SJCRH30 (cell line): ENCODE measurements at regions not wholly inside any gene's neighbourhood (a gene's known extent, or its start where the extent isn't known, plus 50 kb on each side); places are given as distances from the start of the nearest gene placed in this dataset.
"Not testable (repeated sequence)": the region's sequence is repeated elsewhere in the genome, so short reads cannot be mapped to it uniquely, and the experiment has no call there.

Source experiments
- DNase-seq, 2 experiments: peaks; one replicate each; pipeline ENCODE4 v3.0.0-alpha.2; 2015 to 2020
- H3K27ac ChIP-seq: fragments of 250-450 bp; sonication (Bioruptor Pico); 2 replicates; pipeline ENCODE4 v1.5.1; 2020; ENCODE audit warnings: mild to moderate bottlenecking, moderate library complexity
- H3K27me3 ChIP-seq: fragments of 250-450 bp; sonication (Bioruptor Pico); 2 replicates; pipeline ENCODE4 v1.5.1; 2020; ENCODE audit warnings: mild to moderate bottlenecking, moderate library complexity
- H3K36me3 ChIP-seq: fragments of 250-450 bp; sonication (Bioruptor Pico); 2 replicates; pipeline ENCODE4 v1.5.1; 2020; ENCODE audit warnings: mild to moderate bottlenecking, moderate library complexity
- H3K4me1 ChIP-seq: fragments of 250-450 bp; sonication (Bioruptor Pico); 2 replicates; pipeline ENCODE4 v1.5.1; 2020; ENCODE audit warnings: mild to moderate bottlenecking, moderate library complexity
- H3K4me3 ChIP-seq: fragments of 250-450 bp; sonication (Bioruptor Pico); 2 replicates; pipeline ENCODE4 v1.5.1; 2020; ENCODE audit warnings: mild to moderate bottlenecking, moderate library complexity
- H3K9me3 ChIP-seq: fragments of 250-450 bp; sonication (Bioruptor Pico); replicated peaks from 2 replicates; pipeline ENCODE4 v1.5.1; 2020; ENCODE audit warnings: mild to moderate bottlenecking, moderate library complexity

GRCh38 chr16:54985156-54985555 lies 54.5 kb downstream of the IRX5 start:
- no peak for DNase-seq
- Histone ChIP-seq H3K4me1 (peaks cover 11% of the 10 kb centered on the region; the same call in 1 of the 2 replicates), H3K27ac (no peak overlapping the region), H3K4me3 (no peak overlapping the region), H3K9me3 (no peaks in the 10 kb centered on the region), H3K27me3 (peaks cover 12% of the 10 kb centered on the region; the same call in 1 of the 2 replicates), H3K36me3 (no peaks in the 10 kb centered on the region)

GRCh38 chr16:54985668-54986067 lies 55.0 kb downstream of the IRX5 start:
- H3K4me3 ChIP-seq = no peak overlapping the region
- H3K36me3 ChIP-seq = no peaks in the 10 kb centered on the region
- peaks cover 12% of the 10 kb centered on the region; the same call in 1 of the 2 replicates for H3K27me3 ChIP-seq
- peaks cover 8% of the 10 kb centered on the region; the same call in 1 of the 2 replicates for H3K4me1 ChIP-seq
- H3K27ac ChIP-seq = no peak overlapping the region
- H3K9me3 ChIP-seq = no peaks in the 10 kb centered on the region
- no peak for DNase-seq

- no peak for DNase-seq
- Histone ChIP-seq H3K4me1 (0 out of 2 replicates have a peak, but pooled peaks cover 2% of the 10 kb centered on the region), H3K4me3 (no peak overlapping the region), H3K27ac (no peak overlapping the region), H3K36me3 (no peaks in the 10 kb centered on the region), H3K27me3 (peaks cover 12% of the 10 kb centered on the region; the same call in 1 of the 2 replicates), H3K9me3 (no peaks in the 10 kb centered on the region)
These were observed 55.7 kb downstream of the IRX5 start for GRCh38 chr16:54986409-54986808.

- Histone ChIP-seq H3K9me3 (no peaks in the 10 kb centered on the region), H3K4me3 (no peak overlapping the region), H3K36me3 (no peaks in the 10 kb centered on the region), H3K27ac (no peak overlapping the region), H3K4me1 (0 out of 2 replicates have a peak, but pooled peaks cover 2% of the 10 kb centered on the region), H3K27me3 (peaks cover 12% of the 10 kb centered on the region; the same call in 1 of the 2 replicates)
- no peak for DNase-seq
These were observed 56.4 kb downstream of the IRX5 start for GRCh38 chr16:54987081-54987480.

GRCh38 chr16:54991525-54991924 lies 60.9 kb downstream of the IRX5 start:
- H3K27me3 ChIP-seq = peaks cover 6% of the 10 kb centered on the region; the same call in 1 of the 2 replicates
- no peak for DNase-seq
- 0 out of 2 replicates have a peak, but pooled peaks cover 4% of the 10 kb centered on the region for H3K9me3 ChIP-seq
- H3K27ac ChIP-seq = no peak overlapping the region
- H3K4me3 ChIP-seq = no peak overlapping the region
- no peaks in the 10 kb centered on the region for H3K36me3 ChIP-seq
- H3K4me1 ChIP-seq = no peaks in the 10 kb centered on the region

GRCh38 chr16:54991946-54992345 lies 61.3 kb downstream of the IRX5 start:
- H3K9me3 ChIP-seq, H3K4me3 ChIP-seq, H3K27ac ChIP-seq, H3K4me1 ChIP-seq, H3K27me3 ChIP-seq, H3K36me3 ChIP-seq, DNase-seq: not testable (repeated sequence)

- Histone ChIP-seq H3K36me3 (no peaks in the 10 kb centered on the region), H3K27me3 (peaks cover 7% of the 10 kb centered on the region; the same call in 1 of the 2 replicates), H3K9me3 (0 out of 2 replicates have a peak, but pooled peaks cover 4% of the 10 kb centered on the region), H3K27ac (no peak overlapping the region), H3K4me3 (no peak overlapping the region), H3K4me1 (no peaks in the 10 kb centered on the region)
- no peak for DNase-seq
These were observed 62.6 kb downstream of the IRX5 start for GRCh38 chr16:54993106-54993895.

- no peak for DNase-seq
- Histone ChIP-seq H3K27ac (no peak overlapping the region), H3K9me3 (0 out of 2 replicates have a peak, but pooled peaks cover 4% of the 10 kb centered on the region), H3K4me1 (no peaks in the 10 kb centered on the region), H3K4me3 (no peak overlapping the region), H3K27me3 (peaks cover 11% of the 10 kb centered on the region; the same call in 1 of the 2 replicates), H3K36me3 (no peaks in the 10 kb centered on the region)
These were observed 65.5 kb downstream of the IRX5 start for GRCh38 chr16:54996186-54996585.

GRCh38 chr16:54998834-54999233 lies 68.2 kb downstream of the IRX5 start:
- H3K4me1 ChIP-seq = no peaks in the 10 kb centered on the region
- peaks cover 11% of the 10 kb centered on the region; the same call in 1 of the 2 replicates for H3K27me3 ChIP-seq
- no peak overlapping the region for H3K4me3 ChIP-seq
- no peak for DNase-seq
- no peaks in the 10 kb centered on the region for H3K36me3 ChIP-seq
- no peaks in the 10 kb centered on the region for H3K9me3 ChIP-seq
- no peak overlapping the region for H3K27ac ChIP-seq

- DNase-seq = no peak
- H3K4me3 ChIP-seq = no peak overlapping the region
- no peaks in the 10 kb centered on the region for H3K9me3 ChIP-seq
- no peak overlapping the region for H3K27ac ChIP-seq
- no peaks in the 10 kb centered on the region for H3K36me3 ChIP-seq
- peaks cover 11% of the 10 kb centered on the region; the same call in 1 of the 2 replicates for H3K27me3 ChIP-seq
- H3K4me1 ChIP-seq = no peaks in the 10 kb centered on the region
These were observed 68.8 kb downstream of the IRX5 start for GRCh38 chr16:54999481-54999880.

- H3K27ac ChIP-seq = no peak overlapping the region
These were observed 69.9 kb downstream of the IRX5 start for GRCh38 chr16:55000595-55000994.

GRCh38 chr16:55001931-55002330 lies 71.3 kb downstream of the IRX5 start:
- no peak overlapping the region for H3K27ac ChIP-seq
- H3K36me3 ChIP-seq = no peaks in the 10 kb centered on the region
- no peaks in the 10 kb centered on the region for H3K9me3 ChIP-seq
- no peak overlapping the region for H3K4me3 ChIP-seq
- H3K27me3 ChIP-seq = peaks cover 9% of the 10 kb centered on the region; the same call in 1 of the 2 replicates
- DNase-seq = no peak
- H3K4me1 ChIP-seq = no peaks in the 10 kb centered on the region

More at GRCh38 chr16:55000595-55000994, 69.9 kb downstream of the IRX5 start:
- peaks cover 11% of the 10 kb centered on the region; the same call in 1 of the 2 replicates for H3K27me3 ChIP-seq
- H3K4me1 ChIP-seq = no peaks in the 10 kb centered on the region
- no peaks in the 10 kb centered on the region for H3K9me3 ChIP-seq
- no peaks in the 10 kb centered on the region for H3K36me3 ChIP-seq
- DNase-seq = no peak
- H3K4me3 ChIP-seq = no peak overlapping the region

GRCh38 chr16:55002419-55002818 lies 71.8 kb downstream of the IRX5 start:
- Histone ChIP-seq H3K27ac (no peak overlapping the region), H3K27me3 (peaks cover 7% of the 10 kb centered on the region; the same call in 1 of the 2 replicates), H3K4me1 (no peaks in the 10 kb centered on the region), H3K36me3 (no peaks in the 10 kb centered on the region), H3K9me3 (no peaks in the 10 kb centered on the region), H3K4me3 (no peak overlapping the region)
- no peak for DNase-seq

GRCh38 chr16:55003306-55003705 lies 72.6 kb downstream of the IRX5 start:
- Histone ChIP-seq H3K27ac (no peak overlapping the region), H3K27me3 (peaks cover 5% of the 10 kb centered on the region; the same call in 1 of the 2 replicates), H3K4me1 (no peaks in the 10 kb centered on the region), H3K36me3 (no peaks in the 10 kb centered on the region), H3K4me3 (no peak overlapping the region), H3K9me3 (no peaks in the 10 kb centered on the region)
- no peak for DNase-seq

- H3K36me3 ChIP-seq = no peaks in the 10 kb centered on the region
- peaks cover under 1% of the 10 kb centered on the region; the same call in 1 of the 2 replicates for H3K27me3 ChIP-seq
- H3K4me1 ChIP-seq = no peaks in the 10 kb centered on the region
- H3K4me3 ChIP-seq = no peak overlapping the region
- H3K9me3 ChIP-seq = no peaks in the 10 kb centered on the region
- no peak for DNase-seq
- H3K27ac ChIP-seq = no peak overlapping the region
These were observed 73.3 kb downstream of the IRX5 start for GRCh38 chr16:55003916-55004315.
